ENCODE measurements at regions not wholly inside any gene's neighbourhood (a gene's known extent, or its start where the extent isn't known, plus 50 kb on each side); places are given as distances from the start of the nearest gene placed in this dataset.

DNA sequence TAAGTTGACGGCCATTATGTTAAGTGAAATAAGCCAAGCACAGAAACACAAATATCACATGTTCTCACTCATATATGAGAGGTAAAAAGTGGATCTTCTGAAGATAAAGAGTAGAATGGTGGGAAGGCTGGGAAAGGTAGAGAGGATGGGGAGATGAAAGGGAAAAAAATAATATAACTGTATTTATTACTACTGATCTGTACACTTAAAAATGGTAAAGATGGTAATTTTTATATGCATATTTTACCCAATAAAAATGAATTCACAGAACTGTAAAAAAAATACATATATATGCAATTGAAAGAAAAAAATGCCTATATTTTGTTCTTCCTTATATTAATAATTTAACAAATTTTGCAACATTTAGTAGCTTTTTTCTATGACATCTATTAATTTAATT, 694.4 kb upstream of the MARCKS start:
- TF ChIP-seq, protein P1, sequence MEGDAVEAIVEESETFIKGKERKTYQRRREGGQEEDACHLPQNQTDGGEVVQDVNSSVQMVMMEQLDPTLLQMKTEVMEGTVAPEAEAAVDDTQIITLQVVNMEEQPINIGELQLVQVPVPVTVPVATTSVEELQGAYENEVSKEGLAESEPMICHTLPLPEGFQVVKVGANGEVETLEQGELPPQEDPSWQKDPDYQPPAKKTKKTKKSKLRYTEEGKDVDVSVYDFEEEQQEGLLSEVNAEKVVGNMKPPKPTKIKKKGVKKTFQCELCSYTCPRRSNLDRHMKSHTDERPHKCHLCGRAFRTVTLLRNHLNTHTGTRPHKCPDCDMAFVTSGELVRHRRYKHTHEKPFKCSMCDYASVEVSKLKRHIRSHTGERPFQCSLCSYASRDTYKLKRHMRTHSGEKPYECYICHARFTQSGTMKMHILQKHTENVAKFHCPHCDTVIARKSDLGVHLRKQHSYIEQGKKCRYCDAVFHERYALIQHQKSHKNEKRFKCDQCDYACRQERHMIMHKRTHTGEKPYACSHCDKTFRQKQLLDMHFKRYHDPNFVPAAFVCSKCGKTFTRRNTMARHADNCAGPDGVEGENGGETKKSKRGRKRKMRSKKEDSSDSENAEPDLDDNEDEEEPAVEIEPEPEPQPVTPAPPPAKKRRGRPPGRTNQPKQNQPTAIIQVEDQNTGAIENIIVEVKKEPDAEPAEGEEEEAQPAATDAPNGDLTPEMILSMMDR (IDR thresholded peaks at IDR 0.05; ENCODE audit: low read depth, low read length): no peak
- TF ChIP-seq POLR2A (IDR thresholded peaks at IDR 0.05; ENCODE audit: extremely low read depth, insufficient read length): no peak
- TF ChIP-seq, protein P2, sequence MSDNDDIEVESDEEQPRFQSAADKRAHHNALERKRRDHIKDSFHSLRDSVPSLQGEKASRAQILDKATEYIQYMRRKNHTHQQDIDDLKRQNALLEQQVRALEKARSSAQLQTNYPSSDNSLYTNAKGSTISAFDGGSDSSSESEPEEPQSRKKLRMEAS (IDR thresholded peaks at IDR 0.05; ENCODE audit: low read depth, low read length): no peak

Data from NB4 (cell line).